Effector memory CD4-positive, alpha-beta T cell (primary cell): ENCODE measurements at regions not wholly inside any gene's neighbourhood (a gene's known extent, or its start where the extent isn't known, plus 50 kb on each side); places are given as distances from the start of the nearest gene placed in this dataset.

ENCODE experiments used
- DNase-seq, 3 donors: peaks; one replicate each; pipeline ENCODE4 v3.0.0-alpha.2; 2020
- H3K27ac ChIP-seq: 2 replicates; pipeline ENCODE4 v1.7.0; 2013; ENCODE audit warnings: mild to moderate bottlenecking, low read length, moderate library complexity; ENCODE audit not compliant: insufficient read depth, poor library complexity, severe bottlenecking
- H3K27me3 ChIP-seq: replicated peaks from 2 replicates; pipeline ENCODE4 v1.7.0; 2013; ENCODE audit warnings: mild to moderate bottlenecking, low read length; ENCODE audit not compliant: insufficient read depth, control insufficient read depth, poor library complexity, severe bottlenecking
- H3K36me3 ChIP-seq: 2 replicates; pipeline ENCODE4 v1.7.0; 2013; ENCODE audit warnings: mild to moderate bottlenecking, low read length, moderate library complexity; ENCODE audit not compliant: control insufficient read depth, insufficient read depth
- H3K4me1 ChIP-seq: 2 replicates; pipeline ENCODE4 v1.7.0; 2013; ENCODE audit warnings: low read length, mild to moderate bottlenecking; ENCODE audit not compliant: control insufficient read depth, insufficient read depth, poor library complexity, severe bottlenecking
- H3K4me3 ChIP-seq: 2 replicates; pipeline ENCODE4 v1.7.0; 2013; ENCODE audit warnings: low read length, low read depth, mild to moderate bottlenecking; ENCODE audit not compliant: insufficient read depth, poor library complexity, severe bottlenecking
- H3K9me3 ChIP-seq: 2 replicates; pipeline ENCODE4 v1.7.0; 2013; ENCODE audit warnings: mild to moderate bottlenecking, low read length, moderate library complexity; ENCODE audit not compliant: control insufficient read depth

GRCh38 chr12:65754290-65754689 is 70.0 kb upstream of the HMGA2 start:
- H3K27ac ChIP-seq, result no peak overlapping the region
- no peaks in the 10 kb centered on the region for H3K27me3 ChIP-seq
- H3K9me3 ChIP-seq, result no peaks in the 10 kb centered on the region
- H3K4me1 ChIP-seq, result no peaks in the 10 kb centered on the region
- no peaks in the 10 kb centered on the region for H3K36me3 ChIP-seq
- no peak overlapping the region for H3K4me3 ChIP-seq
- no peak for DNase-seq

DNA sequence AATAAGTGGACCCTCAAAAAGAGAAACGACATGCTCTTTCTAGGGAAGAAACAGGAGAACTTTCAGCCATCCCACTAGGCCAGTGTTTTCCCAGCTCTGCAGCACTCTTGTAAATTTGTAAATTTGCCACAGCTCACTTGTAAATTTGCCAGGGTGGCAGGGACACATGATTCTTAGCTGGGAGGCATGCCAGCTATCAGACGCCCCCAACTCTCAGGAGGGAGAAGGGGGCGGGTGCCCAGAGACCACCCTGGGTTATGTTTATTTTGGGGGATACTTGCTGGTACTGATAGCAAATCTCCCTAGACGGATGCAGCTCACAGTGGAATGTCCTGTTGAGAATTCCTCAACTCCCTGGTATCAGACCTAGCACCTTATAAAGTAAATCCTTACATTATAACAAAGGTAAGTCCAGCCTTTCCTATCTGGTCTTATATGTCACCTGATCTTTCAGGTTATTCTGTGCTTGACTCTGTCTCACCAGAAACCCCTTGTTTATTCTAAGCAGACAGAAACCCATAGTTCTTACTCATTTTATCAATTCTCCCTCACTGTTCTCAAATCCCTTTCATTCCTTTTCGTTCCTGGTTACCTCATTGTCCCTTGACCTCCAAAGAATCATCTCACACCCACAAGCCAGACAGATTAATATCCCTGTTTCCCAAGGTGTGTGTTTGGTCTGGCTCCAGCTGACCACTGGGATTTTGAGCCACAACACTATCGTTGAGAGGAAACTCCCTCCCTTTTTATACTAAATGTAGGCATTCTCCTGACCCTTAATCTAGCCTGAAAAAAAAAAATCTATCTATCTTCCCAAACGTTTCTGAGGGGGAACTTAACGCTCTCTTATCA is 69.3 kb upstream of the HMGA2 start:
- H3K9me3 ChIP-seq, result no peaks in the 10 kb centered on the region
- no peaks in the 10 kb centered on the region for H3K4me1 ChIP-seq
- no peak for DNase-seq
- H3K4me3 ChIP-seq, result no peak overlapping the region
- H3K36me3 ChIP-seq, result no peaks in the 10 kb centered on the region
- H3K27me3 ChIP-seq, result no peaks in the 10 kb centered on the region
- H3K27ac ChIP-seq, result no peak overlapping the region

DNA sequence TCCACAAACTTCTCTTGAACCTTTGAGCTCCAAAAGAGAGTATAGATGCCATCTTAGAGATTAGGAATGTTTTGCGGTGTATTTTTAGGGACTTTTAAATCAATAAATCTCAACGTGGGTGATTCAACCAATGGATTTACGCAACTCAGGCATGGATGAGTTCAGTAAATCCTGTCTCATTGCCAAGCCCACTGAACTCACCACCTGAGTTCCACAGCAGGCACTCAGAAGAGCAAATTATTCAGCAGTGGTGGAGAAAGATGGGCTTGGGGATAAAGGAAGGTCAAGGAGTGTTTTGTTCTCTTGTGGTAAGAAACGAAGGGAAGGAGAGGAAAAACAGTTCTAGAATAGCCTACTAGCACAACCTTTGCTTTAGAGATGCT is 68.7 kb upstream of the HMGA2 start:
- no peak for DNase-seq
- Histone ChIP-seq H3K27me3 (no peaks in the 10 kb centered on the region), H3K4me3 (no peak overlapping the region), H3K36me3 (no peaks in the 10 kb centered on the region), H3K4me1 (no peaks in the 10 kb centered on the region), H3K9me3 (no peaks in the 10 kb centered on the region), H3K27ac (no peak overlapping the region)

- DNase-seq, result no peak
- no peaks in the 10 kb centered on the region for H3K36me3 ChIP-seq
Observed at GRCh38 chr12:65756267-65756666, 68.0 kb upstream of the HMGA2 start.

DNA sequence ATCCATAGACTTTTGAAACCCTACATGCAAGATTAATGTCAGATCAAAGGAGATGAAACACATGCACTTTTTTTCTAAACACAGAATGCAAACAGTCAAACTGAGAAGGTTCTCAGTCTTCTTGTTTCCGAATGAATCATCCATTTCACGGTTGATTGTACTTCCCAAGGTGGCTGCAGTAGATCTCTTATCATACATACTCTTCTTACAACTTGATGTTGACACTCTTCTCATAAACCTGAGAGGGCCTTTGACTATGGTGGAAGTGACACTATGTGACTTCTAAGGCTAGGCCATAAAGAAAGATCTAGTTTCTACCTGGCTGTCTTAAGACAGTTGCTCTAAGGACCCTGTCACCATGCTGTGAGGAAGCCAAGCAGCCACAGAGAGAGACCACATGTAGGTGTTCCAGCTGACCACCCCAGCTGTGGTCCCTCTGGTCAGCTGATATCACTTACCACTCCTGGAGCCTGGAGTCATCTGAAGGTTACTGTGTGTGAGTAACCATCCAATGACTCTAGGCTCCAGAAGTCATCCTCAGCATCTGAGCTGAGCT is 67.2 kb upstream of the HMGA2 start:
- no peaks in the 10 kb centered on the region for H3K27me3 ChIP-seq
- H3K27ac ChIP-seq, result no peak overlapping the region
- DNase-seq, result no peak
- no peaks in the 10 kb centered on the region for H3K9me3 ChIP-seq
- no peak overlapping the region for H3K4me3 ChIP-seq
- H3K36me3 ChIP-seq, result no peaks in the 10 kb centered on the region
- H3K4me1 ChIP-seq, result no peaks in the 10 kb centered on the region

More at GRCh38 chr12:65756267-65756666, 68.0 kb upstream of the HMGA2 start:
- Histone ChIP-seq H3K27me3 (no peaks in the 10 kb centered on the region), H3K4me1 (no peaks in the 10 kb centered on the region), H3K9me3 (no peaks in the 10 kb centered on the region), H3K4me3 (no peak overlapping the region), H3K27ac (no peak overlapping the region)

DNA sequence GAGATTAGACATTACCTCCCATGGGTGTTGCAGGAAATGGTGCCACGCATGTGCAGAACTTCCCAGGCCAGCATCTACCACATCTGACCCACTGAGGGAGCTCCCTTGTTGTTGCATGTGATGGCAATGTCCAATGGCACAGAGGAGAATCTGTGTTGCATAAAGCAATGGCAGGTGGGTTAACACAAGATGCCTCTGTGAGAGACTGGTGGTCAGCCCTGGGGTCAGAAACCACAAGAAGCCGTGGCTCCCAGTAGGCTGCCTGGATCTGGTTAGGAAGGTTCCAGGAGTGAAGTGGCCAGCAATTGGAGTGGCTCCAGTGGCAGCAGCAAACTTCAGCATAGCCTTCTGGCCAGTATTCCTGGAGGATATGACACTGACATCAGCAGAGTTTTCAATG is 65.9 kb upstream of the HMGA2 start:
- H3K9me3 ChIP-seq, result no peaks in the 10 kb centered on the region
- H3K27me3 ChIP-seq, result no peaks in the 10 kb centered on the region
- H3K27ac ChIP-seq, result no peak overlapping the region
- no peak for DNase-seq
- H3K4me3 ChIP-seq, result no peak overlapping the region
- H3K4me1 ChIP-seq, result no peaks in the 10 kb centered on the region
- no peaks in the 10 kb centered on the region for H3K36me3 ChIP-seq

DNA sequence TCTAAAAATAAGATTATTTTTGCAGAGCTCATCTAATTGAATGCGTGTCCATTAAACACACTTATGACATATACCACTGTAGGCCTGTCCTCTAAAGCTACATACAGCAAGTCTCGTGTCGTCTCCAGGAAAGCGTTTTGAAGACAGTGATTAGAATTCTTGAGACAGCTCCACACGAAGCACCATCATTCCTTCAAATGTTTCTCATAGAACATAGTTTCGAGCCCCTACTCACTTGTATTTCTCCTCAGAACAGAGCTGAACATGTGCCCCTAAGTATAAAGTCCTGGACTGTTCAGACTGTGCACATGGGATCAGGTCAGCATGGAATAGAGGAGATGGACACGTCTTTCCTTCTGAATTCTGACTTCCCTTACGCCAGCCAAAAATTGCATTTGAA is 64.5 kb upstream of the HMGA2 start:
- Histone ChIP-seq H3K9me3 (no peaks in the 10 kb centered on the region), H3K36me3 (no peaks in the 10 kb centered on the region), H3K4me1 (no peaks in the 10 kb centered on the region), H3K4me3 (no peak overlapping the region), H3K27me3 (no peaks in the 10 kb centered on the region), H3K27ac (no peak overlapping the region)
- DNase-seq, result no peak

DNA sequence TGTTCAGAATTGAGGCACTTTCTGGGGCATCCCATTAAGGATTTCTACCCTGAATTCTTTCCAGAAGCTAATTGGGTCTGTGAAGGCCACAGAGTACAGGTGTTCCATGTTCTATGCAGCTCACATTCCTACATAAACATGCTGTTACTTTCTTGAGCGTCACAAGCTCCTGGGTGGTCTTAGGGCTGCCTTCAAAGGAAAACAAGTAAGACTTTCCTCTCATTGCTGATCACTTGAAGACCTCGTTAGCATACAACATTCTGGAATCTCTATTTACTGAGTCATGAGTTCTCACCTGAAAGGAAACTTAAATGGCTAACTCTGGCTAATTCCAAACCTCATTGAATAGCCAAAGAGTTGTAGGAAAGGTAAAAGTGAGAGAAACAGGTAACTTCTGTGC is 63.0 kb upstream of the HMGA2 start:
- DNase-seq, result no peak
- H3K36me3 ChIP-seq, result no peaks in the 10 kb centered on the region
- no peak overlapping the region for H3K4me3 ChIP-seq

DNA sequence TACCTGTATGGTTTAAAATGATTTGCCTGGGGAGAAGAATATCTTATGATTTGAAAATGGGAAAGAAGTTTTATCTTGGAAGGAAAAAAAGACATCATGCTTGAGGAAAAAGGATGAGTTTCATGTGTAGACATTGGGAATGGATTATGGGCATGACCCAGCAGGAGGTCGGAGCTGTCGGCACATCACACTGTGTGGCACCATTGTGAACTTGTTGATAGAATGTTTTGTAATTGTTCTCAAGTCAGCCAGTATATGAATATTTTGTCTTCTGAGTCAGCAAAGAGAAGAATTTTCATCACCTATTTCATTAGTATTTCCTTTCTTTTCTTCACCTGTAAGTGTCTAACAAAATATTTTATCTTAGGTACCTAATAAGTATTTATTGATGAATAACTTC is 60.0 kb upstream of the HMGA2 start:
- H3K27ac ChIP-seq, result no peak overlapping the region

More for the DNA sequence above, 63.0 kb upstream of the HMGA2 start:
- Histone ChIP-seq H3K27ac (no peak overlapping the region), H3K9me3 (no peaks in the 10 kb centered on the region), H3K4me1 (no peaks in the 10 kb centered on the region), H3K27me3 (no peaks in the 10 kb centered on the region)

DNA sequence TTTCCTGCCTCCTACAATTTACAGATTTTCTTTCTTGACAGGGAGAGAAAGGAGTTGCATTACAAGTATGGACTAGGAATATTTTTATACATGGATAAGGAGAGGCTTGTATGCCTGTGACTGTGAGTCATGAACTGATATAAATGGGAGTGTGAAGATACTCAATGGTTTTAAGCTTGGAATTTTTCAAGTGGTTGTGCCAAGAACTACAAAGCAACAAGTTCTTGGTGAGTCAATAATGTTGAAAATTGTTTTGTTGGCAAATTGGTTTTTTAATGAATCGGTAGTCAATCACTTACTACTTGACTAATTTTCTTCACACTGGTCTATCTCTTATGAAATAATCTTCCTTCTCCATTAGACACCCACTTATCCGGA is 58.9 kb upstream of the HMGA2 start:
- no peak overlapping the region for H3K27ac ChIP-seq
- H3K27me3 ChIP-seq, result no peaks in the 10 kb centered on the region
- no peaks in the 10 kb centered on the region for H3K4me1 ChIP-seq
- DNase-seq, result no peak
- no peaks in the 10 kb centered on the region for H3K9me3 ChIP-seq
- H3K4me3 ChIP-seq, result no peak overlapping the region
- no peaks in the 10 kb centered on the region for H3K36me3 ChIP-seq

More for the DNA sequence above, 60.0 kb upstream of the HMGA2 start:
- DNase-seq, result no peak
- Histone ChIP-seq H3K36me3 (no peaks in the 10 kb centered on the region), H3K4me3 (no peak overlapping the region), H3K4me1 (no peaks in the 10 kb centered on the region), H3K9me3 (no peaks in the 10 kb centered on the region), H3K27me3 (no peaks in the 10 kb centered on the region)
